Gastroesophageal sphincter (tissue), 4 donors: ENCODE measurements at regions not wholly inside any gene's neighbourhood (a gene's known extent, or its start where the extent isn't known, plus 50 kb on each side); places are given as distances from the start of the nearest gene placed in this dataset.
"Not testable (repeated sequence)": the region's sequence is repeated elsewhere in the genome, so short reads cannot be mapped to it uniquely, and the experiment has no call there.

Source experiments
- ATAC-seq: fragments of 150-250 bp; one replicate; pipeline ENCODE4 v1.9.1; 2016; ENCODE audit warnings: mild to moderate bottlenecking, moderate library complexity
- H3K27ac ChIP-seq, 4 donors: fragments of 200-600 bp; sonication (generic) in 3 of 4; 1 replicate in 3 of 4; 2 replicates in 1 of 4; pipeline ENCODE4 v1.5.1; 2016 to 2019
- H3K27me3 ChIP-seq: fragments of 200-600 bp; sonication (generic); one replicate; pipeline ENCODE4 v1.5.1; 2019
- H3K36me3 ChIP-seq, 2 donors: fragments of 200-600 bp; sonication (generic); one replicate each; pipeline ENCODE4 v1.5.1; 2019; ENCODE audit warnings: control low read depth in 1 of 2
- H3K4me1 ChIP-seq, 3 donors: fragments of 200-600 bp; sonication (generic); 1 replicate in 2 of 3; 2 replicates in 1 of 3; pipeline ENCODE4 v1.5.1; 2016 to 2019; ENCODE audit warnings: control low read depth in 2 of 3
- H3K4me3 ChIP-seq, 2 donors: fragments of 200-600 bp; sonication (generic); one replicate each; pipeline ENCODE4 v1.5.1; 2019; ENCODE audit warnings: mild to moderate bottlenecking in 1 of 2, moderate library complexity in 1 of 2
- H3K9me3 ChIP-seq, 3 donors: fragments of 200-600 bp; sonication (generic); one replicate each; pipeline ENCODE4 v1.5.1; 2017 to 2019; ENCODE audit warnings: control low read depth in 2 of 3
- CTCF ChIP-seq, 4 experiments: fragments of 200-600 bp in 2 of 4; fragments of 450-650 bp in 2 of 4; sonication (generic) in 1 of 4; IDR thresholded peaks; one replicate each; pipeline ENCODE4 v1.5.1; 2017 to 2019; ENCODE audit warnings: antibody characterized with exemption in 4 of 4, mild to moderate bottlenecking in 2 of 4, moderate library complexity in 2 of 4
- EP300 ChIP-seq: sonication (generic); formaldehyde crosslinking; IDR thresholded peaks from one replicate; pipeline ENCODE4 v1.6.1; 2017; ENCODE audit warnings: antibody characterized with exemption, mild to moderate bottlenecking
- POLR2A ChIP-seq, 2 donors: fragments of 450-650 bp; IDR thresholded peaks; one replicate each; pipeline ENCODE4 v1.6.1; 2017; ENCODE audit warnings: antibody characterized with exemption in 2 of 2, mild to moderate bottlenecking in 2 of 2, moderate library complexity in 1 of 2
- POLR2AphosphoS5 ChIP-seq: sonication (generic); formaldehyde crosslinking; IDR thresholded peaks from one replicate; pipeline ENCODE4 v1.6.1; 2017; ENCODE audit warnings: antibody characterized with exemption
- WGBS, 2 donors: methylation state at CpG; one replicate each; pipeline ENCODE4 v1.1.5; 2018; ENCODE audit warnings: low coverage in 1 of 2; 5-methylcytosine and 5-hydroxymethylcytosine counted together

GRCh38 chr6:156587751-156588301, 189.4 kb upstream of the ARID1B start:
- TF ChIP-seq EP300 (no peak), POLR2AphosphoS5 (no peak)
- 72 to 78% methylated on average over 3 of the region's 3 CpGs for WGBS, 2 donors
- H3K9me3 ChIP-seq, result no peaks in the 10 kb centered on the region
- H3K4me3 ChIP-seq, result no peak overlapping the region
- ATAC-seq, result no peak
- no peaks in the 10 kb centered on the region for H3K27me3 ChIP-seq
- H3K36me3 ChIP-seq, result no peaks in the 10 kb centered on the region
- H3K27ac ChIP-seq, result no peak overlapping the region
- H3K4me1 ChIP-seq, result no peaks in the 10 kb centered on the region

- Histone ChIP-seq H3K9me3 (no peaks in the 10 kb centered on the region), H3K4me3 (no peak overlapping the region), H3K27ac (no peak overlapping the region), H3K36me3 (no peaks in the 10 kb centered on the region), H3K4me1 (no peaks in the 10 kb centered on the region), H3K27me3 (no peaks in the 10 kb centered on the region)
- TF ChIP-seq CTCF (IDR thresholded peaks at IDR 0.05) (no peak), POLR2AphosphoS5 (no peak), EP300 (no peak)
- ATAC-seq, result no peak
Observed at GRCh38 chr6:156587071-156587470, 190.1 kb upstream of the ARID1B start.

GRCh38 chr6:156585859-156586258, 191.3 kb upstream of the ARID1B start:
- Histone ChIP-seq H3K27ac (no peak overlapping the region), H3K4me3 (no peak overlapping the region), H3K4me1 (no peaks in the 10 kb centered on the region), H3K36me3 (no peaks in the 10 kb centered on the region), H3K27me3 (no peaks in the 10 kb centered on the region), H3K9me3 (no peaks in the 10 kb centered on the region)
- 33 to 65% methylated on average over 3 of the region's 3 CpGs for WGBS, 2 donors
- ATAC-seq, result no peak
- TF ChIP-seq POLR2A (IDR thresholded peaks at IDR 0.05) (no peak), POLR2AphosphoS5 (no peak), EP300 (no peak), CTCF (IDR thresholded peaks at IDR 0.05) (no peak)

GRCh38 chr6:156584121-156584520, 193.1 kb upstream of the ARID1B start:
- H3K4me1 ChIP-seq, H3K36me3 ChIP-seq, H3K27ac ChIP-seq, H3K27me3 ChIP-seq, H3K9me3 ChIP-seq, H3K4me3 ChIP-seq, ATAC-seq: not testable (repeated sequence)
- WGBS, 2 donors, result 43 to 59% methylated on average over 4 of the region's 4 CpGs

GRCh38 chr6:156583083-156583482, 194.1 kb upstream of the ARID1B start:
- no peaks in the 10 kb centered on the region for H3K4me1 ChIP-seq
- no peaks in the 10 kb centered on the region for H3K36me3 ChIP-seq
- 80 to 85% methylated on average over 6 of the region's 6 CpGs for WGBS, 2 donors
- TF ChIP-seq CTCF (IDR thresholded peaks at IDR 0.05) (no peak), POLR2AphosphoS5 (no peak), EP300 (no peak), POLR2A (IDR thresholded peaks at IDR 0.05) (no peak)
- peaks cover 0 to 18% (median 0%) of the 10 kb centered on the region in 3 donors for H3K9me3 ChIP-seq
- ATAC-seq, result no peak
- no peak overlapping the region for H3K27ac ChIP-seq
- H3K27me3 ChIP-seq, result no peaks in the 10 kb centered on the region
- H3K4me3 ChIP-seq, result no peak overlapping the region

- TF ChIP-seq POLR2A (IDR thresholded peaks at IDR 0.05) (no peak), POLR2AphosphoS5 (no peak), CTCF (IDR thresholded peaks at IDR 0.05) (no peak), EP300 (no peak)
- no peak overlapping the region for H3K4me3 ChIP-seq
- no peaks in the 10 kb centered on the region for H3K27me3 ChIP-seq
- H3K9me3 ChIP-seq, result peaks cover 0 to 23% (median 0%) of the 10 kb centered on the region in 3 donors
- WGBS, 2 donors, result 38% methylated on average over 5 of the region's 7 CpGs
- ATAC-seq, result no peak
- no peak overlapping the region for H3K27ac ChIP-seq
- H3K36me3 ChIP-seq, result no peaks in the 10 kb centered on the region
- no peaks in the 10 kb centered on the region for H3K4me1 ChIP-seq
Observed at GRCh38 chr6:156582509-156582992, 194.6 kb upstream of the ARID1B start.
